ENCODE measurements at regions not wholly inside any gene's neighbourhood (a gene's known extent, or its start where the extent isn't known, plus 50 kb on each side); places are given as distances from the start of the nearest gene placed in this dataset.

DNA sequence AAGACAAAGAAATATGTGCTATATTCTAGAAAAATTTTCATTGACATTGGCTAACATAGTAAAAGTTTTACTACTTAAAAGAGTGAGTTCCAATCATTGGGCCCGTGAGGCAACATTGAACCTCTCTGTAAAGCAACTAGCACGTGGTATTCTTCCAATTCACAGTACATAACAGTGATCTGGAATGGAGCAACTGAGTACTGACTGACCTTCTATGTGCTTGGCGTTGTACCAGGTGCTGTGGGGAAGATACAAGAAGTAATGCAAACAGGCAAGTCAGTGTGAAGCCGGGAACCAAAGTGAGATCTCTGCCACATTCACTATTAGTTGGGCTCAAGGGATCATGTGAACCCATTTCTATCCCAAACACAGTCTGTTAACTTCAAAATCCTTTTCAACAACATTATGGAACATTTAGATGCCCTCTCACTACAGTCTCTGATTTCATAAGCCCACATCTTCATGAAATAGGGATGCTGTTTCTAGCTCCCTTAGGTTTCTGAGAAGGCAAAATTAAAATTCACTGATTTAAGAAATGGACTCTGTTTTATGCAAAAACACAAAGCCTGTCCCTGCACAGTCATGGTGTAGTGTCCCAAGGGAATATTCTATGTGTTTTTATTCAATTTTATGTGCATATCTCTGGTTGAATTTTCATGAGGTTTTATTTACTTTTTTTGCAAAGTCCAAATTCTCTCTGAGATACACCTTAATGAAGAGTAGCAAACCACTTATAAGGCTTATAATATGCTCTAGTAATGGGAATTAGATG lies 61.8 kb upstream of the NCAM1 start:
- POLR2A ChIA-PET = no interaction called here
- CTCF ChIA-PET = no interaction called here
- ATAC-seq (no peak), DNase-seq (no peak)
- H3K27me3 ChIP-seq (ENCODE audit: control insufficient read depth in 2 of 2, insufficient read depth in 2 of 2, low read length in 2 of 2) = no peaks in the 10 kb centered on the region
- intact Hi-C loops (cut with micrococcal nuclease) = no loop called here
- H3K4me1 ChIP-seq (ENCODE audit: control insufficient read depth in 2 of 2, insufficient read depth in 2 of 2, low read length in 2 of 2) = no peaks in the 10 kb centered on the region
- Mint-ChIP-seq H3K4me3 (no peak overlapping the region), H3K27me3 (peaks cover 2 to 17% (median 11%) of the 10 kb centered on the region in 5 donors), H3K9me3 (peaks cover 0 to 8% (median 1%) of the 10 kb centered on the region in 11 donors), H3K36me3 (no peaks in the 10 kb centered on the region), H3K4me1 (no peaks in the 10 kb centered on the region), H3K27ac (no peak overlapping the region)
- no peak overlapping the region for H3K4me3 ChIP-seq (ENCODE audit: low read length)
- no peaks in the 10 kb centered on the region for H3K9me3 ChIP-seq (ENCODE audit: control insufficient read depth in 2 of 3, low read length in 3 of 3)
- no peaks in the 10 kb centered on the region for H3K36me3 ChIP-seq (ENCODE audit: control insufficient read depth in 2 of 3, insufficient read depth in 3 of 3, low read length in 3 of 3)
- H3K27ac ChIP-seq (ENCODE audit: low read depth, low read length) = no peak overlapping the region

GRCh38 chr11:112901924-112902323 lies 59.3 kb upstream of the NCAM1 start:
- no peak for ATAC-seq
- no peaks in the 10 kb centered on the region for H3K36me3 Mint-ChIP-seq
- peaks cover 2 to 15% (median 11%) of the 10 kb centered on the region in 5 donors for H3K27me3 Mint-ChIP-seq

DNA sequence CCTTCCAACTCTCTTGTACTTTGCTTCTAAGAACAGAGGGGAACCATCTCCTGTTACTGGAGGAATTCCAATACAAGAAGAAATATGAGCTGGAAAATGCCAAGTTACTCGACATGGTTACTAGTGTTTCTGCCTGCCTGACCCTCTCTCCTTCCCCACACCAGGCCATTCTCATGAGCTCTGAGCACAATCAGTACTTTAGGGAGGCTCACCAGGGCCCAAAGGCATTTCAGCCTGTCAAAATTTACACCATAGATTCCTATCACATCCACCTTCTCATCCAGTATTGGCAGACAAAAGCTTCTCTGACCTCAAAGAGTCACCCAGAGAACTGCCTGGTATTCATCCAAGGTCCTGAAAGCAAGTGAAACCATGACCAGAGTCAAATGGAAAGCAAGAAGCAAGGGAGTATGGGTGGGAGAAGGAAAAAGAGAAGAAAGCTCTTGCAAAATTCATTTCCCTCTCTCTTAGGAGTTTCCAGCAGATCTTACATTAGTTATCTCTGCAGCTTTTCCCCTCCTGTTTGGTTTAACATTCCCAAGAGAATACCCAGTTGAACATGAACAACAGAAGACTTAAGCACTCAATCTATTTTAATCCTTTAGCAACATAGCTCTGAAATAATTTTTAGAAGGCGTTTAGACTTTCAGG lies 58.7 kb upstream of the NCAM1 start:
- Histone ChIP-seq H3K9me3 (ENCODE audit: control insufficient read depth in 2 of 3, low read length in 3 of 3) (no peaks in the 10 kb centered on the region), H3K4me1 (ENCODE audit: control insufficient read depth in 2 of 2, insufficient read depth in 2 of 2, low read length in 2 of 2) (no peaks in the 10 kb centered on the region), H3K36me3 (ENCODE audit: control insufficient read depth in 2 of 3, insufficient read depth in 3 of 3, low read length in 3 of 3) (no peaks in the 10 kb centered on the region), H3K4me3 (ENCODE audit: low read length) (no peak overlapping the region), H3K27ac (ENCODE audit: low read depth, low read length) (no peak overlapping the region), H3K27me3 (ENCODE audit: control insufficient read depth in 2 of 2, insufficient read depth in 2 of 2, low read length in 2 of 2) (no peaks in the 10 kb centered on the region)
- ChIA-PET CTCF (no interaction called here), POLR2A (no interaction called here)
- ATAC-seq = no peak
- Mint-ChIP-seq H3K27ac (no peak overlapping the region), H3K27me3 (peaks cover 2 to 15% (median 11%) of the 10 kb centered on the region in 5 donors), H3K4me1 (no peaks in the 10 kb centered on the region), H3K4me3 (no peak overlapping the region), H3K9me3 (peaks cover 0 to 7% (median 1%) of the 10 kb centered on the region in 11 donors), H3K36me3 (no peaks in the 10 kb centered on the region)
- intact Hi-C loops (cut with micrococcal nuclease) = no loop called here
- no peak for DNase-seq

More at GRCh38 chr11:112901924-112902323, 59.3 kb upstream of the NCAM1 start:
- H3K4me1 Mint-ChIP-seq = no peaks in the 10 kb centered on the region
- Histone ChIP-seq H3K36me3 (ENCODE audit: control insufficient read depth in 2 of 3, insufficient read depth in 3 of 3, low read length in 3 of 3) (no peaks in the 10 kb centered on the region), H3K27ac (ENCODE audit: low read depth, low read length) (no peak overlapping the region), H3K27me3 (ENCODE audit: control insufficient read depth in 2 of 2, insufficient read depth in 2 of 2, low read length in 2 of 2) (no peaks in the 10 kb centered on the region), H3K4me3 (ENCODE audit: low read length) (no peak overlapping the region), H3K9me3 (ENCODE audit: control insufficient read depth in 2 of 3, low read length in 3 of 3) (no peaks in the 10 kb centered on the region), H3K4me1 (ENCODE audit: control insufficient read depth in 2 of 2, insufficient read depth in 2 of 2, low read length in 2 of 2) (no peaks in the 10 kb centered on the region)
- no peak for DNase-seq
- POLR2A ChIA-PET = no interaction called here
- H3K4me3 Mint-ChIP-seq = no peak overlapping the region
- H3K27ac Mint-ChIP-seq = no peak overlapping the region
- H3K9me3 Mint-ChIP-seq = peaks cover 0 to 8% (median 1%) of the 10 kb centered on the region in 11 donors
- CTCF ChIA-PET = no interaction called here
- intact Hi-C loops (cut with micrococcal nuclease) = no loop called here

DNA sequence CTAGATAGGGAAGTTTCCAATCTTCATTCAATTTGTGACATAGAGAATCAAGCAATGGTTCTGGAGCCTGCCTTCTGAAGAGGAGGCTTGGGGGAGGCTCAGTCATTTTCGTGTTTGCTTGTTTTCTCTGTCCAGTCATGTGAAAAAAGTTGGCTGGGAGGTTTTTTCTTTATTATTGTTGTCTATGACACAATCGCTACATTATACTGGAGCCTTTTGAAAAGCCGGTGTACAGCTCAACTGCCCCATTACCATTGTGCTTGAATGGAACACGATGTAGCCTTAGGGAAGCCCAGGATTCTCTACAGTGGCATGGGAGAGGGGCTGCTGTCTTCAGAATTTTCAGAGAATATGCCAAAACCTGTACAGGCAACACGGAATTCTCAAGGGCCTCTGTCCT lies 57.9 kb upstream of the NCAM1 start:
- ChIA-PET CTCF (no interaction called here), POLR2A (no interaction called here)
- Histone ChIP-seq H3K9me3 (ENCODE audit: control insufficient read depth in 2 of 3, low read length in 3 of 3) (no peaks in the 10 kb centered on the region), H3K4me3 (ENCODE audit: low read length) (no peak overlapping the region), H3K4me1 (ENCODE audit: control insufficient read depth in 2 of 2, insufficient read depth in 2 of 2, low read length in 2 of 2) (no peaks in the 10 kb centered on the region), H3K27ac (ENCODE audit: low read depth, low read length) (no peak overlapping the region), H3K27me3 (ENCODE audit: control insufficient read depth in 2 of 2, insufficient read depth in 2 of 2, low read length in 2 of 2) (no peaks in the 10 kb centered on the region), H3K36me3 (ENCODE audit: control insufficient read depth in 2 of 3, insufficient read depth in 3 of 3, low read length in 3 of 3) (no peaks in the 10 kb centered on the region)
- DNase-seq (no peak), ATAC-seq (no peak)
- Mint-ChIP-seq H3K4me3 (no peak overlapping the region), H3K4me1 (no peaks in the 10 kb centered on the region), H3K27ac (no peak overlapping the region), H3K9me3 (peaks cover 0 to 6% (median 1%) of the 10 kb centered on the region in 11 donors), H3K27me3 (peaks cover 2 to 17% (median 11%) of the 10 kb centered on the region in 5 donors), H3K36me3 (no peaks in the 10 kb centered on the region)
- intact Hi-C loops (cut with micrococcal nuclease) = no loop called here

GRCh38 chr11:112911124-112911523 lies 50.1 kb upstream of the NCAM1 start:
- no peaks in the 10 kb centered on the region for H3K4me1 Mint-ChIP-seq
- peaks cover 0 to 24% (median 6%) of the 10 kb centered on the region in 5 donors for H3K27me3 Mint-ChIP-seq
- ChIA-PET POLR2A (no interaction called here), CTCF (no interaction called here)
- ATAC-seq (no peak), DNase-seq (no peak)
- no peak overlapping the region for H3K4me3 Mint-ChIP-seq
- no peaks in the 10 kb centered on the region for H3K4me1 ChIP-seq (ENCODE audit: control insufficient read depth in 2 of 2, insufficient read depth in 2 of 2, low read length in 2 of 2)
- no peaks in the 10 kb centered on the region for H3K36me3 ChIP-seq (ENCODE audit: control insufficient read depth in 2 of 3, insufficient read depth in 3 of 3, low read length in 3 of 3)
- H3K9me3 Mint-ChIP-seq = peaks cover 0 to 7% (median 0%) of the 10 kb centered on the region in 11 donors
- H3K27ac ChIP-seq (ENCODE audit: low read depth, low read length) = no peak overlapping the region
- H3K4me3 ChIP-seq (ENCODE audit: low read length) = no peak overlapping the region
- no peak overlapping the region for H3K27ac Mint-ChIP-seq
- H3K36me3 Mint-ChIP-seq = peaks cover 0 to 7% (median 0%) of the 10 kb centered on the region in 5 donors
- H3K27me3 ChIP-seq (ENCODE audit: control insufficient read depth in 2 of 2, insufficient read depth in 2 of 2, low read length in 2 of 2) = no peaks in the 10 kb centered on the region
- intact Hi-C loops (cut with micrococcal nuclease) = no loop called here
- no peaks in the 10 kb centered on the region for H3K9me3 ChIP-seq (ENCODE audit: control insufficient read depth in 2 of 3, low read length in 3 of 3)
